Body of pancreas (tissue), 4 donors: ENCODE measurements at regions not wholly inside any gene's neighbourhood (a gene's known extent, or its start where the extent isn't known, plus 50 kb on each side); places are given as distances from the start of the nearest gene placed in this dataset.

Experiments
- ATAC-seq: fragments of 150-250 bp; one replicate; pipeline ENCODE4 v1.9.1; 2016
- DNase-seq, 4 donors: peaks; one replicate each; pipeline ENCODE4 v3.0.0-alpha.2; 2019
- H3K27ac ChIP-seq, 4 donors: fragments of 200-600 bp; sonication (generic); 1 replicate in 3 of 4; 2 replicates in 1 of 4; pipeline versions ENCODE4 v1.5.1 to v1.6.1; 2016 to 2019; ENCODE audit warnings: mild to moderate bottlenecking in 1 of 4, mixed read lengths in 1 of 4, moderate library complexity in 1 of 4
- H3K27me3 ChIP-seq, 2 donors: fragments of 200-600 bp; sonication (generic); one replicate each; pipeline ENCODE4 v1.6.0; 2016; ENCODE audit warnings: mild to moderate bottlenecking in 1 of 2
- H3K36me3 ChIP-seq, 2 donors: fragments of 200-600 bp; sonication (generic); replicated peaks in 1 of 2; 2 replicates each; pipeline ENCODE4 v1.5.1; 2016; ENCODE audit warnings: low read depth in 2 of 2; ENCODE audit not compliant: insufficient read depth in 1 of 2
- H3K4me1 ChIP-seq: fragments of 200-600 bp; sonication (generic); one replicate; pipeline ENCODE4 v1.6.0; 2016
- H3K4me3 ChIP-seq, 2 donors: fragments of 200-600 bp; sonication (generic); 1 replicate in 1 of 2; 2 replicates in 1 of 2; pipeline ENCODE4 v1.5.1; 2016 to 2019
- H3K9me3 ChIP-seq, 3 donors: fragments of 200-600 bp; sonication (generic); 1 replicate in 2 of 3; 2 replicates in 1 of 3; pipeline ENCODE4 v1.5.1; 2016
- CTCF ChIP-seq, 7 experiments: fragments of 450-650 bp in 4 of 7; fragments of 200-600 bp in 3 of 7; sonication (generic) in 3 of 7; IDR thresholded peaks; one replicate each; pipeline ENCODE4 v1.5.1; 2016 to 2019; ENCODE audit warnings: antibody characterized with exemption in 7 of 7
- POLR2A ChIP-seq, 3 donors: fragments of 450-650 bp; IDR thresholded peaks; one replicate each; pipeline ENCODE4 v1.6.1; 2016; ENCODE audit warnings: antibody characterized with exemption in 3 of 3, mild to moderate bottlenecking in 2 of 3
- WGBS, 2 donors: methylation state at CpG; one replicate each; pipeline ENCODE4 v1.1.5; 2017; 5-methylcytosine and 5-hydroxymethylcytosine counted together
- intact Hi-C: fragments of 100-400 bp; cut with DNase I; formaldehyde crosslinking; loops from one replicate; pipeline ENCODE4 v1.15.1; 2023

- H3K4me3 ChIP-seq = no peak overlapping the region
- intact Hi-C loops = no loop called here
- TF ChIP-seq CTCF (IDR thresholded peaks at IDR 0.05) = no peak
- no peak for TF ChIP-seq POLR2A (IDR thresholded peaks at IDR 0.05)
- H3K9me3 ChIP-seq = no peaks in the 10 kb centered on the region
- H3K27me3 ChIP-seq = no peaks in the 10 kb centered on the region
- no peaks in the 10 kb centered on the region for H3K36me3 ChIP-seq
- peak overlapping the region in 3 of 4 donors; percentile 46 to 77 (median 62) for H3K27ac ChIP-seq
- DNase-seq (no peak), ATAC-seq (peak; percentile 15)
- H3K4me1 ChIP-seq = peaks cover 41% of the 10 kb centered on the region
- 65 to 78% methylated on average over 1 of the region's 1 CpG for WGBS, 2 donors
Observed at GRCh38 chr1:94315552-94316116, 78.2 kb upstream of the ARHGAP29 start.

GRCh38 chr1:94314222-94314858 lies 77.0 kb upstream of the ARHGAP29 start:
- H3K36me3 ChIP-seq = no peaks in the 10 kb centered on the region

GRCh38 chr1:94310570-94311270 lies 73.3 kb upstream of the ARHGAP29 start:
- ATAC-seq (no peak), DNase-seq (no peak)
- Histone ChIP-seq H3K4me1 (peaks cover 24% of the 10 kb centered on the region), H3K9me3 (no peaks in the 10 kb centered on the region), H3K27ac (peak overlapping the region in 2 of 4 donors; percentile 3 to 24), H3K4me3 (no peak overlapping the region), H3K27me3 (no peaks in the 10 kb centered on the region), H3K36me3 (no peaks in the 10 kb centered on the region)
- intact Hi-C loops = no loop called here
- 48 to 52% methylated on average over 3 of the region's 3 CpGs for WGBS, 2 donors
- TF ChIP-seq POLR2A (IDR thresholded peaks at IDR 0.05) (no peak), CTCF (IDR thresholded peaks at IDR 0.05) (no peak)

More at GRCh38 chr1:94314222-94314858, 77.0 kb upstream of the ARHGAP29 start:
- Histone ChIP-seq H3K9me3 (no peaks in the 10 kb centered on the region), H3K27ac (peak overlapping the region in 3 of 4 donors; percentile 46 to 77 (median 66)), H3K4me3 (no peak overlapping the region), H3K27me3 (no peaks in the 10 kb centered on the region), H3K4me1 (peaks cover 47% of the 10 kb centered on the region)
- no peak for DNase-seq
- TF ChIP-seq POLR2A (IDR thresholded peaks at IDR 0.05) (no peak), CTCF (IDR thresholded peaks at IDR 0.05) (no peak)
- ATAC-seq = peak; percentile 39
- intact Hi-C loops = no loop called here
- 43 to 45% methylated on average over 2 of the region's 2 CpGs for WGBS, 2 donors

GRCh38 chr1:94309829-94310569 lies 72.6 kb upstream of the ARHGAP29 start:
- 72 to 86% methylated on average over 9 of the region's 9 CpGs for WGBS, 2 donors
- Histone ChIP-seq H3K9me3 (no peaks in the 10 kb centered on the region), H3K4me3 (no peak overlapping the region), H3K27ac (peak overlapping the region in 1 of 4 donors; percentile 3), H3K27me3 (no peaks in the 10 kb centered on the region), H3K4me1 (peaks cover 18% of the 10 kb centered on the region), H3K36me3 (no peaks in the 10 kb centered on the region)
- TF ChIP-seq CTCF (IDR thresholded peaks at IDR 0.05) (no peak), POLR2A (IDR thresholded peaks at IDR 0.05) (no peak)
- intact Hi-C loops = no loop called here
- DNase-seq (no peak), ATAC-seq (no peak)
